ENCODE measurements at regions not wholly inside any gene's neighbourhood (a gene's known extent, or its start where the extent isn't known, plus 50 kb on each side); places are given as distances from the start of the nearest gene placed in this dataset.

GRCh38 chr5:23089286-23089685 is 236.1 kb upstream of the CDH12 start:
- TF ChIP-seq SIN3A (IDR thresholded peaks at IDR 0.05; ENCODE audit: borderline replicate concordance, insufficient read depth, low read depth, low read length) (no peak), POLR2AphosphoS5 (IDR thresholded peaks at IDR 0.05; ENCODE audit: low read depth, low read length) (no peak), CTCF (IDR thresholded peaks at IDR 0.05) (no peak), REST (IDR thresholded peaks at IDR 0.05; ENCODE audit: insufficient read depth in 1 of 2, low read depth in 2 of 2, low read length in 1 of 2) (no peak), TCF7L2 (IDR thresholded peaks at IDR 0.05; ENCODE audit: low read depth, low read length) (no peak)
- intact Hi-C loops (cut with micrococcal nuclease; ENCODE audit: unreplicated experiment) (no loop called here), in situ Hi-C loops (cut with HindIII; ENCODE audit: low pct_unique_long_range_greater_than_20kb, low sequenced_read_pairs) (no loop called here)
- POLR2A ChIA-PET = interaction anchor here (0.6 kb wide), 1 partner anchor 110 kb away, joined by 3 read pairs; no protein-coding TSS in a partner anchor
- no peak overlapping the region for H3K4me3 ChIP-seq (ENCODE audit: low read depth in 2 of 2, low read length in 2 of 2)
- no TSS peak for BruUV-seq (replicated peaks)
- H3K27ac ChIP-seq (ENCODE audit: low read length) = no peak overlapping the region
- DNase-seq (ENCODE audit: low read depth, low spot score) (no peak), ATAC-seq (no peak)
- no peaks in the 10 kb centered on the region for H3K36me3 ChIP-seq (ENCODE audit: control insufficient read depth, insufficient read depth, low read length)
- CTCF ChIA-PET = no interaction called here
- no peaks in the 10 kb centered on the region for H3K9me3 ChIP-seq (ENCODE audit: control insufficient read depth, insufficient read depth, low read depth, low read length)
- no peaks in the 10 kb centered on the region for H3K27me3 ChIP-seq (ENCODE audit: control insufficient read depth, insufficient read depth, low read length)
- no peaks in the 10 kb centered on the region for H3K4me1 ChIP-seq (ENCODE audit: control insufficient read depth, insufficient read depth, low read length)

GRCh38 chr5:23084815-23085214 is 231.7 kb upstream of the CDH12 start:
- no peaks in the 10 kb centered on the region for H3K27me3 ChIP-seq (ENCODE audit: control insufficient read depth, insufficient read depth, low read length)
- ATAC-seq (no peak), DNase-seq (ENCODE audit: low read depth, low spot score) (no peak)
- TF ChIP-seq TCF7L2 (IDR thresholded peaks at IDR 0.05; ENCODE audit: low read depth, low read length) (no peak), REST (IDR thresholded peaks at IDR 0.05; ENCODE audit: insufficient read depth in 1 of 2, low read depth in 2 of 2, low read length in 1 of 2) (no peak), SIN3A (IDR thresholded peaks at IDR 0.05; ENCODE audit: borderline replicate concordance, insufficient read depth, low read depth, low read length) (no peak), CTCF (IDR thresholded peaks at IDR 0.05) (no peak), POLR2AphosphoS5 (IDR thresholded peaks at IDR 0.05; ENCODE audit: low read depth, low read length) (no peak)
- H3K4me3 ChIP-seq (ENCODE audit: low read depth in 2 of 2, low read length in 2 of 2) = no peak overlapping the region
- H3K27ac ChIP-seq (ENCODE audit: low read length) = no peak overlapping the region
- POLR2A ChIA-PET = no interaction called here
- CTCF ChIA-PET = no interaction called here
- BruUV-seq (replicated peaks) = no TSS peak
- intact Hi-C loops (cut with micrococcal nuclease; ENCODE audit: unreplicated experiment) (no loop called here), in situ Hi-C loops (cut with HindIII; ENCODE audit: low pct_unique_long_range_greater_than_20kb, low sequenced_read_pairs) (no loop called here)
- H3K36me3 ChIP-seq (ENCODE audit: control insufficient read depth, insufficient read depth, low read length) = no peaks in the 10 kb centered on the region
- no peaks in the 10 kb centered on the region for H3K4me1 ChIP-seq (ENCODE audit: control insufficient read depth, insufficient read depth, low read length)
- no peaks in the 10 kb centered on the region for H3K9me3 ChIP-seq (ENCODE audit: control insufficient read depth, insufficient read depth, low read depth, low read length)
